DMS153 treated with DMSO at 0.1 percent for 48 hours (cell line): ENCODE measurements at regions not wholly inside any gene's neighbourhood (a gene's known extent, or its start where the extent isn't known, plus 50 kb on each side); places are given as distances from the start of the nearest gene placed in this dataset.

Source experiments
- DNase-seq: peaks from one replicate; lab custom pipeline; 2025; ENCODE audit not compliant: unreplicated experiment; lab: John Stamatoyannopoulos, UW

GRCh38 chr18:24817587-24818371, 357.3 kb downstream of the HRH4 start:
- no peak for DNase-seq

GRCh38 chr18:24818441-24818840, 358.0 kb downstream of the HRH4 start:
- no peak for DNase-seq

GRCh38 chr18:24819141-24819890, 358.9 kb downstream of the HRH4 start:
- DNase-seq: no peak

- DNase-seq: no peak
These were observed 365.0 kb downstream of the HRH4 start for GRCh38 chr18:24825397-24825796.

GRCh38 chr18:24826605-24827004, 366.2 kb downstream of the HRH4 start:
- no peak for DNase-seq

GRCh38 chr18:24827501-24827900, 367.1 kb downstream of the HRH4 start:
- no peak for DNase-seq

- DNase-seq: no peak
These were observed 370.6 kb downstream of the HRH4 start for GRCh38 chr18:24831081-24831480.

- no peak for DNase-seq
These were observed 371.6 kb downstream of the HRH4 start for GRCh38 chr18:24831871-24832665.

- DNase-seq: no peak
These were observed 375.3 kb downstream of the HRH4 start for GRCh38 chr18:24835751-24836150.

- DNase-seq: no peak
These were observed 376.6 kb downstream of the HRH4 start for GRCh38 chr18:24837066-24837465.

- no peak for DNase-seq
These were observed 379.6 kb downstream of the HRH4 start for GRCh38 chr18:24840051-24840450.

GRCh38 chr18:24840640-24841039, 380.2 kb downstream of the HRH4 start:
- no peak for DNase-seq

- no peak for DNase-seq
These were observed 381.1 kb downstream of the HRH4 start for GRCh38 chr18:24841536-24841935.

- DNase-seq: no peak
These were observed 382.7 kb downstream of the HRH4 start for GRCh38 chr18:24843123-24843522.

- no peak for DNase-seq
These were observed 385.7 kb downstream of the HRH4 start for GRCh38 chr18:24846138-24846537.

GRCh38 chr18:24850532-24850931, 390.1 kb downstream of the HRH4 start:
- DNase-seq: no peak

- no peak for DNase-seq
These were observed 392.6 kb downstream of the HRH4 start for GRCh38 chr18:24853076-24853475.

GRCh38 chr18:24860978-24861680, 400.7 kb downstream of the HRH4 start:
- no peak for DNase-seq

GRCh38 chr18:24862201-24862816, 401.9 kb downstream of the HRH4 start:
- DNase-seq: no peak

GRCh38 chr18:24868311-24868710, 407.9 kb downstream of the HRH4 start:
- DNase-seq: no peak
